LHCN-M2 (cell line): ENCODE measurements at regions not wholly inside any gene's neighbourhood (a gene's known extent, or its start where the extent isn't known, plus 50 kb on each side); places are given as distances from the start of the nearest gene placed in this dataset.

ENCODE experiments used
- DNase-seq: peaks from one replicate; pipeline ENCODE4 v3.0.0-alpha.2; 2012; ENCODE audit warnings: low read depth

GRCh38 chr5:93277051-93277450, 304.0 kb downstream of the NR2F1-AS1 start:
- DNase-seq = no peak

- DNase-seq = no peak
Measured at GRCh38 chr5:93275376-93275775, 305.6 kb downstream of the NR2F1-AS1 start.

GRCh38 chr5:93274291-93274690, 306.7 kb downstream of the NR2F1-AS1 start:
- DNase-seq = peak; percentile 50

- peak; percentile 86 for DNase-seq
Measured at GRCh38 chr5:93273176-93273575, 307.8 kb downstream of the NR2F1-AS1 start.

- DNase-seq = no peak
Measured at GRCh38 chr5:93272108-93272507, 308.9 kb downstream of the NR2F1-AS1 start.

- no peak for DNase-seq
Measured at GRCh38 chr5:93267736-93268135, 313.3 kb downstream of the NR2F1-AS1 start.

- DNase-seq = no peak
Measured at GRCh38 chr5:93267276-93267675, 313.7 kb downstream of the NR2F1-AS1 start.

- peak; percentile 65 for DNase-seq
Measured at GRCh38 chr5:93257616-93258015, 323.4 kb downstream of the NR2F1-AS1 start.

- no peak for DNase-seq
Measured at GRCh38 chr5:93255796-93256195, 325.2 kb downstream of the NR2F1-AS1 start.

- DNase-seq = peak; percentile 31
Measured at GRCh38 chr5:93252165-93252564, 328.9 kb downstream of the NR2F1-AS1 start.

GRCh38 chr5:93251347-93251746, 329.7 kb downstream of the NR2F1-AS1 start:
- no peak for DNase-seq

GRCh38 chr5:93250424-93250823, 330.6 kb downstream of the NR2F1-AS1 start:
- no peak for DNase-seq

GRCh38 chr5:93249651-93250289, 331.2 kb downstream of the NR2F1-AS1 start:
- DNase-seq = peak; percentile 45

- DNase-seq = no peak
Measured at GRCh38 chr5:93247105-93247504, 333.9 kb downstream of the NR2F1-AS1 start.

GRCh38 chr5:93246090-93246855, 334.7 kb downstream of the NR2F1-AS1 start:
- DNase-seq = no peak

- no peak for DNase-seq
Measured at GRCh38 chr5:93245226-93245625, 335.8 kb downstream of the NR2F1-AS1 start.

GRCh38 chr5:93243481-93243880, 337.5 kb downstream of the NR2F1-AS1 start:
- DNase-seq = no peak

- no peak for DNase-seq
Measured at GRCh38 chr5:93240228-93240834, 340.7 kb downstream of the NR2F1-AS1 start.

GRCh38 chr5:93236807-93237421, 344.1 kb downstream of the NR2F1-AS1 start:
- no peak for DNase-seq

- no peak for DNase-seq
Measured at GRCh38 chr5:93235761-93236160, 345.3 kb downstream of the NR2F1-AS1 start.

- peak; percentile 44 for DNase-seq
Measured at GRCh38 chr5:93226202-93226735, 354.8 kb downstream of the NR2F1-AS1 start.

GRCh38 chr5:93225748-93226147, 355.3 kb downstream of the NR2F1-AS1 start:
- DNase-seq = no peak
